Endothelial cell of umbilical vein (primary cell): ENCODE measurements at regions not wholly inside any gene's neighbourhood (a gene's known extent, or its start where the extent isn't known, plus 50 kb on each side); places are given as distances from the start of the nearest gene placed in this dataset.

Experiments
- BruUV-seq: library from RNA; stranded (reverse); fragments of 400-500 nt; replicated peaks from 2 replicates; lab custom pipeline; 2021; lab: Mats Ljungman, UMichigan
- CTCF ChIA-PET: fragments of 300-600, 350-600 bp; sonication (Branson Sonifier 250); formaldehyde crosslinking; loops from one replicate; lab custom pipeline; 2021; ENCODE audit warnings: antibody characterized with exemption, inconsistent platforms; lab: Charles Lee
- POLR2A ChIA-PET: fragments of 300-600, 350-600 bp; sonication (Branson Sonifier 250); formaldehyde crosslinking; loops from one replicate; lab custom pipeline; 2021; ENCODE audit warnings: antibody characterized with exemption, inconsistent platforms; lab: Charles Lee
- DNase-seq: peaks from one replicate; pipeline ENCODE4 v3.0.0-alpha.2; 2011; ENCODE audit warnings: low read depth, low spot score
- FAIRE-seq: peaks from 2 replicates; lab custom pipeline; 2011; peaks lifted over from hg19 to GRCh38; lab: Jason Lieb, UNC
- H2AFZ ChIP-seq: 2 replicates; pipeline ENCODE4 v1.6.0; 2012; ENCODE audit warnings: low read depth, low read length, control low read depth, inconsistent platforms
- H3K27ac ChIP-seq: 2 replicates; pipeline ENCODE4 v1.5.1; 2011; ENCODE audit warnings: low read depth, mild to moderate bottlenecking, control low read depth, low read length, moderate library complexity; ENCODE audit not compliant: insufficient read depth
- H3K27me3 ChIP-seq, 2 experiments: 2 replicates each; pipeline versions ENCODE4 v1.6.0 to v1.6.1; 2011; ENCODE audit warnings: low read length in 2 of 2, mixed read lengths in 1 of 2; ENCODE audit not compliant: control insufficient read depth in 2 of 2, insufficient read depth in 2 of 2
- H3K36me3 ChIP-seq, 2 experiments: 2 replicates in 1 of 2; 3 replicates in 1 of 2; pipeline ENCODE4 v1.5.1; 2011; ENCODE audit warnings: low read length in 2 of 2, mild to moderate bottlenecking in 1 of 2, moderate library complexity in 1 of 2; ENCODE audit not compliant: control insufficient read depth in 2 of 2, insufficient read depth in 2 of 2; ENCODE audit errors: extremely low read depth in 1 of 2
- H3K4me1 ChIP-seq: 3 replicates; pipeline ENCODE4 v1.5.1; 2011; ENCODE audit warnings: mild to moderate bottlenecking, low read length; ENCODE audit not compliant: control insufficient read depth, insufficient read depth; ENCODE audit errors: extremely low read depth
- H3K4me2 ChIP-seq: 2 replicates; pipeline ENCODE4 v1.6.1; 2011; ENCODE audit warnings: low read length, control low read depth, mixed read lengths; ENCODE audit not compliant: insufficient read depth
- H3K4me3 ChIP-seq, 3 experiments: fragments of 200-600 bp in 1 of 3; sonication (generic), shearing (Covaris generic) in 1 of 3; replicated peaks in 1 of 3; 2 replicates each; pipeline ENCODE4 v1.5.1; 2011 to 2016; ENCODE audit warnings: control low read depth in 3 of 3, low read length in 3 of 3, mild to moderate bottlenecking in 2 of 3, inconsistent platforms in 1 of 3, low read depth in 1 of 3, moderate library complexity in 1 of 3; ENCODE audit not compliant: insufficient read depth in 1 of 3
- H3K79me2 ChIP-seq: 2 replicates; pipeline ENCODE4 v1.6.0; 2012; ENCODE audit warnings: low read length, inconsistent platforms; ENCODE audit not compliant: control insufficient read depth, insufficient read depth
- H3K9ac ChIP-seq: replicated peaks from 2 replicates; pipeline ENCODE3; 2011; ENCODE audit warnings: low read length, control low read depth; ENCODE audit not compliant: insufficient read depth; ENCODE audit errors: extremely low read depth
- H3K9me1 ChIP-seq: replicated peaks from 3 replicates; pipeline ENCODE4 v1.6.0; 2011; ENCODE audit warnings: mild to moderate bottlenecking, low read length; ENCODE audit not compliant: control insufficient read depth, insufficient read depth; ENCODE audit errors: extremely low read depth
- H3K9me3 ChIP-seq: replicated peaks from 2 replicates; pipeline ENCODE4 v1.5.1; 2012; ENCODE audit warnings: low read length, inconsistent platforms; ENCODE audit not compliant: control insufficient read depth, insufficient read depth
- H4K20me1 ChIP-seq: replicated peaks from 2 replicates; pipeline ENCODE3; 2011; ENCODE audit warnings: mild to moderate bottlenecking, low read length; ENCODE audit not compliant: control insufficient read depth, insufficient read depth; ENCODE audit errors: extremely low read depth
- CTCF ChIP-seq, 2 donors: IDR thresholded peaks; 1 replicate in 1 of 2; 2 replicates in 1 of 2; pipeline ENCODE4 v1.5.1; 2011; ENCODE audit warnings: low read length in 2 of 2, mild to moderate bottlenecking in 2 of 2, moderate library complexity in 2 of 2, control low read depth in 1 of 2, inconsistent platforms in 1 of 2, low read depth in 1 of 2; ENCODE audit not compliant: insufficient read depth in 1 of 2; ENCODE audit errors: extremely low read depth in 1 of 2
- EZH2 ChIP-seq: IDR thresholded peaks from 2 replicates; pipeline ENCODE4 v1.6.1; 2012; ENCODE audit warnings: borderline replicate concordance, low read depth, mild to moderate bottlenecking, moderate library complexity, low read length, inconsistent platforms; ENCODE audit not compliant: severe bottlenecking
- FOS ChIP-seq: IDR thresholded peaks from 2 replicates; pipeline ENCODE4 v1.6.1; 2011; ENCODE audit warnings: mild to moderate bottlenecking, low read length, moderate library complexity, borderline replicate concordance; ENCODE audit not compliant: insufficient read depth
- GATA2 ChIP-seq: IDR thresholded peaks from 2 replicates; pipeline ENCODE4 v1.7.0; 2011; ENCODE audit warnings: low read depth, mild to moderate bottlenecking, moderate library complexity, mixed read lengths, low read length; ENCODE audit not compliant: insufficient read length, insufficient read depth
- JUN ChIP-seq: IDR thresholded peaks from 2 replicates; pipeline ENCODE4 v1.6.1; 2011; ENCODE audit warnings: borderline replicate concordance, low read depth; ENCODE audit not compliant: insufficient read length, insufficient read depth
- MYC ChIP-seq: IDR thresholded peaks from one replicate; pipeline ENCODE4 v1.6.1; 2011; ENCODE audit warnings: mild to moderate bottlenecking, low read depth, low read length
- POLR2A ChIP-seq: IDR thresholded peaks from 2 replicates; pipeline ENCODE4 v1.6.1; 2012; ENCODE audit warnings: low read depth, mild to moderate bottlenecking, control low read depth, low read length
- POLR2AphosphoS5 ChIP-seq: IDR thresholded peaks from 2 replicates; pipeline ENCODE4 v1.6.1; 2012; ENCODE audit warnings: low read depth, mild to moderate bottlenecking, control low read depth, low read length, moderate library complexity; ENCODE audit not compliant: insufficient read depth
- dilution Hi-C: fragments of 300-500 bp; cut with MboI; formaldehyde crosslinking; loops from one replicate; pipeline ENCODE4 v1.15.0; 2019; ENCODE audit warnings: low sequenced_read_pairs; ENCODE audit not compliant: extremely low pct_ligation_motif_present
- intact Hi-C: fragments of 100-400 bp; cut with micrococcal nuclease; formaldehyde crosslinking; loops from one replicate; pipeline ENCODE4 v1.10.0; 2022
- TF ChIP-seq, protein P1 (sequence below): IDR thresholded peaks from 2 replicates; pipeline ENCODE4 v1.6.1; 2011; ENCODE audit not compliant: insufficient read depth, insufficient read length

GRCh38 chr10:54908019-54908418 lies 107.0 kb upstream of the PCDH15 start:
- no TSS peak for BruUV-seq
- ChIA-PET POLR2A (no interaction called here), CTCF (interaction anchor here (0.6 to 1.0 kb wide), 2 partner anchors 10 to 20 kb away, joined by 3 read pairs; no protein-coding TSS in a partner anchor)
- H3K4me2 ChIP-seq = no peak overlapping the region
- H4K20me1 ChIP-seq = no peaks in the 10 kb centered on the region
- TF ChIP-seq POLR2AphosphoS5 (no peak), GATA2 (no peak), POLR2A (no peak), FOS (no peak), JUN (no peak), MYC (no peak), EZH2 (no peak), CTCF (IDR thresholded peaks at IDR 0.05; ENCODE audit: extremely low read depth in 1 of 2, insufficient read depth in 1 of 2, low read depth in 1 of 2, low read length in 2 of 2) (no peak)
- TF ChIP-seq, protein P1, sequence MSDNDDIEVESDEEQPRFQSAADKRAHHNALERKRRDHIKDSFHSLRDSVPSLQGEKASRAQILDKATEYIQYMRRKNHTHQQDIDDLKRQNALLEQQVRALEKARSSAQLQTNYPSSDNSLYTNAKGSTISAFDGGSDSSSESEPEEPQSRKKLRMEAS = no peak
- H3K4me3 ChIP-seq = no peak overlapping the region
- H3K36me3 ChIP-seq = no peaks in the 10 kb centered on the region
- H3K9ac ChIP-seq = no peak overlapping the region
- no peaks in the 10 kb centered on the region for H3K79me2 ChIP-seq
- H3K27ac ChIP-seq = no peak overlapping the region
- dilution Hi-C loops = no loop called here
- DNase-seq = no peak
- H2AFZ ChIP-seq = no peak overlapping the region
- intact Hi-C loops = no loop called here
- no peaks in the 10 kb centered on the region for H3K4me1 ChIP-seq
- H3K27me3 ChIP-seq = no peaks in the 10 kb centered on the region
- no peaks in the 10 kb centered on the region for H3K9me3 ChIP-seq
- H3K9me1 ChIP-seq = no peaks in the 10 kb centered on the region
- no peak for FAIRE-seq
